ENCODE measurements at regions not wholly inside any gene's neighbourhood (a gene's known extent, or its start where the extent isn't known, plus 50 kb on each side); places are given as distances from the start of the nearest gene placed in this dataset.
"Not testable (repeated sequence)": the region's sequence is repeated elsewhere in the genome, so short reads cannot be mapped to it uniquely, and the experiment has no call there.

DNA sequence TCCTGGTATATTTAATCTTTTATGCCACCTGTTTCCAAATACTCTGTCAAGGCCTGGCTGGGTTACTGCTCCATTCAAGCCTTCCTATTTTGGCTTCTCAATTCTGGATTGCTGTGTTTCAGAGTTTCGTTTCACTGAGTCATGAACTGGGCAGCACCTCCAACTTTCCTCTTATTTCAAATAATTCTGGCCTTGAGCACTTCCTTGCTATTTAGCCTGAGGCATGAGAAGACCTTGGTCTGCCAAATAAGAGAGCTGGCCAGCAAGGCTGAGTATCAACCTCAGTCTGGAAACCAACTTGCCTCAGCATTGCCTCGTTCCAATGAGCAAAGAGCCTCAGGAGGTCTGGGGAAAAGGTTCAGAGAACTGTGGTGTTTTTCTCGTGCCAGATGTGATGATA is 66.6 kb downstream of the TNFAIP3 start:
- no peak for FAIRE-seq

GRCh38 chr6:137936798-137937197 is 69.7 kb downstream of the TNFAIP3 start:
- FAIRE-seq, result no peak

DNA sequence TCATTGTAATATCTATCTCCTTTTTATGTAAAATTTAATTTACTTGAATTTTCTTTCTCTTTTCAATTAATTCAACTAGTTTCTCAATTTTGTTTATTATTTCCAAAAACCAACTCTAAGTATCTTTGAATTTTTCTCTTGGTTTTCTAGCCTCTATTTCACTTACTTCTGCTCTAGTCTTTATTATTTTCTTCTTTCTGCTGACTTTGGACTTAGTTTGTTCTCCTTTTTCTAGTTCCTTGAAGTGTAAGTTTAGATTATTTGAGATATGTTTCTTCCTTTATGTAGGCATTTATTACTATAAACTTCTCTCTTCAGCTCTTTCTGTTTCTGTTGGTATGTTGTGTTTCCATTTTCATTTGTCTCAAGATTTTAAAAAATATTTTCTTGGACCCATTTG is 70.8 kb downstream of the TNFAIP3 start:
- peak; percentile 47 for FAIRE-seq

DNA sequence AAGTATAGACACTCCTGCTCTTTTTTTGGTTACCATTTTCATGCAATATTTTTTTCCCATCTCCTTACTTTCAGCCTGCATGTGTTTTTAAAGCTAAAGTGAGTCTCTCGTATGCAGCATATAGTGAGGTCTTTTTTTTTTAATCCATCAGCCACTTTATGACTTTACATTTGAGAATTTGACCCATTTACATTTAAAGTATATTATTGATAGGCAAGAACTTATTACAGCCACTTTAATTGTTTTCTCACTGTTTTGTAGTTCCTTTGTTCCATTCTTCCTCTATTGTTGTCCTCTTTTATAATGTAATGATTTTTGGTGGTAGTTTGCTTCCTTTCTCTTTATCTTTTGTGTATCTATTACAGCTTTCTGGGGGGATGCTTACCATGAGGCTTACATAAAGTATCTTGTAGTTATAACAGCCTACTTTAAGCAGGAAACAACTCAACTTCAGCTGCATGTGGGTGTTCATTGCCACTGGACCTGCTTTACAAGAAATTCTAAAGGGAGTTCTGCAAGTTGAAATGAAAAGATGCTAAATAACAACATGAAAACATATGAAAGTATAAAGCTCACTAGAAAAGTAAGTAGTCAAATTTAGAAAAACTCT is 71.8 kb downstream of the TNFAIP3 start:
- no peak for FAIRE-seq

DNA sequence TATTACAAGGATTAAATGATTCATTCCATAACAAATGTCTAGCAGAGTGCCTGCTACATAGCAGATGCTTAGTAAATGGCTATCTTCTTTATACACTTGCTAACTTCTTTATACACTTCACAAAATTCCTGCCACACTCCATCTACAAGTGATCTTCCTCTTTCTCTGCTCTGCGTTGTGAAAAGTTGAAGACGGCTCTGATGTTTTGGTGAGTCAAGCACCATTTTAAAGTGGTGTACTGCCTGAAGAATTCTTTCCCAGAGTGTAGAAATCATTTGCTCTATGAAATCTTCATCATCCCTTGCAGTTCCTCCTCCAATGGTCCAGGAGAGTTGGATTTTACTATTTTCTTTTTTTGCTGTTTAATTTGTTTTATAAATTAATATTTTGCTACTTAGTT is 74.9 kb downstream of the TNFAIP3 start:
- no peak for FAIRE-seq

DNA sequence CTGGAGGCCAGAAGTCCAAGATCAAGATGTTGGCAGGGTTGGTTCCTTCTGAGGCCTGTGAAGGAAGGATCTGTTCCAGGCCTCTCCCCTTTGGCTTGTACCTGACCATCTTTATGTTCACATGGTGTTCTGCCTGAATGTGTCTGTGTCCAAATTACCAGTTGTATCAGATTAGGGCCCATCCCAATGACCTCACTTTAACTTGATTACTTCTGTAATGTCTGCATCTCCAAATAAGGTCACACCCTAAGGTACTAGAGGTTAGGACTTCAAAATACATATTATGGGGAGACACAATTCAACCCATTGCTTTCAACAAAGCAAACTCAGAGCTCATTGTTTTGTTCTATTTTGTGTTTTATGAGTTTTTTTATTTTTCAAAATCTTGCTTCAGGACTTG is 75.7 kb downstream of the TNFAIP3 start:
- FAIRE-seq, result no peak

DNA sequence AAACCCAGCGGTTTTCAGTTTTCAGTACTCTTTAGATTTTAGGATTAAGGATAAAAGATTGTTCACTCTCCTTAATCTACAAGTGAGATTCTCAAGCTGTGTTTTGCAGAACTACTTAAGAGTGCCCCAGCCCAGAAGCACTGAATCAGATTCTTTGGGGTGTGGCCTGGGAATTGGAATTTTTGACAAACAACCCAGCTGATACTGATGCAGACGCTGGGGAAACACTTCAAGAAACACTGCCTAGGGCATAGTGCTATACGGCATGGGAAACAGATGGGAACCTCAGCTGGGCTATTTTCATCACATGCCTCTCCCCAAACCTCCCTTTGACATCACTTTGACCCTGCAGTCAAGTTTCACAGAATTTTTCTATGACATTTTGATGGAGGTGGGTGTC is 77.3 kb downstream of the TNFAIP3 start:
- FAIRE-seq, result not testable (repeated sequence)

GRCh38 chr6:137944793-137945498 is 77.9 kb downstream of the TNFAIP3 start:
- peak; percentile 89 for FAIRE-seq

DNA sequence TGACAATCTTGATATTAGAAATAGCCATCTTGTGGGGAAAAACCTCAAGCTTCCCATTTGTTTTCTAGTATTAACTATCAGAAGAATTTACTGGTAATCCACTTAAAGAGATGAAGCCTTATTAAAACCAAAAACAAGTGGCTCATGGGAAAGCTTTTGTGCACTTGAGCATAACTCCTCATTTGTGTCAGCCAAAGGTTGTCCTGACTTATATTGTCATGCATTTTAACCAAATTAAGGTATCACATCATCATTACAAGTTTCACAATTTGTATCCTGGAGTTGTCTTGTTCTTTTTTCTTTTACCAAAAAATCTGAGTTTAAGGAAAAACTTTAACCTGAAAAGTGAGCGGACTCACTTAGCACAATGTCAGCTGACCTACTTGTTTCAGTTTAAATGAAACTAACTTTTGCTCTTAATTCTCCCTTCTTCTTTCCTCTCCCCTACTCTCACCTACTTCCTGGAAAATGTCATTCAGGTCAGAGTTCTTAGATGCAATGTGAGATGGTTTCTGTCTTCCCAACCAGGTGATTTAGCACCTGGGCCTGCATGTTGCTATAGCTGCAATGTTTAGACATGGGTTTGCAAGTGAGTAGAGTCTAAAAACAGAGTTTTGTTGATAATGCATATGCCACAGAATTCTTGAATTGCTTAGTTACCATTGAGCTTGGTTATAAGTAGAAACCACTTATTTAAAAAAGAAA is 82.8 kb downstream of the TNFAIP3 start:
- no peak for FAIRE-seq

DNA sequence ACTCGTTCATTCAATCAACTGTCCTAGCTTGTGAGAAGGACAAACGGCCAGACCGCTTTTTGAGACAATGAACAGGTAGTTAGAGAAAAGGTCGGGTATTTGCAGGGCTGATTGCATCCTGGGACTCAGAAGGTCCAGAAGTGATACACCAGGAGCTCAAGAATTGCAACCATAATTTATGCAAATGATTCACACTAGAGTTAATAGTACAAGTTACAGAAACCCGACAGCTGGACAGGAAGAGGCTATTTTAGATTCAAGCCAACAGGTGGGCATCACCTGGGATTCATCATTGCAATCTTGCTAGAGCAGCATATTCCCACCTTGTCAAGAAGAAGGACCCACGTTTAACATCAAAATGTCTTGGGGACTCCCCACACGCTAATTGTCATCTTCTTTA is 83.5 kb downstream of the TNFAIP3 start:
- FAIRE-seq, result no peak

DNA sequence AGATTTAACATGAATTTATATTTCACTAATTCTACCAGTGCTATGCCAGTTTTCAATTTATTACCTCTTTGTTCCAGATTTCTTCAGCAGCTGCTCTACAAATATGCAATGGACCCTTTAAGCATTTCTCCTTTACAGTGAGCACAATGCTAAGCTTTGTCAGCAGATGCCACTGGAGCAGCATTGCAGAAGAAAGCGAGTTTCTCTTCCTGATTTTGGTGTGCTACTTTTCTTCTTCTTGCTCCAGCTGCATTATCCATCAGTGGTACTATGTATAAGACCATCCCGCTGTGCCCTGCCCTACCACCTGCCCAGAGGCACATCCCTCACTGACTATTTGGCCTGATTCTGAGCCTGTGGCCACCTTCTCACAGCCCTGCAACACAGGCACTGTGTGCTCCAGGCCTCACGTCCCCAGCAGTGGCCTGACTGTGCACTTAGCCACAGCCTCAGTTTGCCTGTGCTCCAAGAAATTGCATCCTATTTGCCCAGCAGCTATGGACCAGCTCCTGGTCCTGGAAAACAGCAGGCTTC is 84.1 kb downstream of the TNFAIP3 start:
- FAIRE-seq, result no peak

DNA sequence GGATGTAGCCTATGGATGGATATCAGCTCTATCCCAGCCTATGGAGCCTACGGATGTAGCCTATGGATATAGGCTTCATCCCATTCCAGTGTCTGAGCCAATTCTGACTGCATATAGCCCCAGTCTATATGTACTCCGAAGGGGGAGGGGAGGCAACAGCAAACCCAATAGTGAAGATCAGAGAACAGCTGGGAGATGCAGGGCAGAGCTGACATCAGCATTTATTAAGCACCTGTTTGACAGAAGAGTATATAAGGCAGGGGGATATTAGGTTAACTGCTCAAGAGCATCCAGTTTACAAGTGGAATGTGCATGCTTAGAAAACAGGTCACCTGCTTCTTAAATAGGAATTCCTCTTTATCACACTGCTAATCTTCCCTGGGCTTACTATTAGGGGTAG is 85.2 kb downstream of the TNFAIP3 start:
- FAIRE-seq, result no peak

GRCh38 chr6:137953761-137954160 is 86.7 kb downstream of the TNFAIP3 start:
- no peak for FAIRE-seq

GRCh38 chr6:137954253-137954652 is 87.2 kb downstream of the TNFAIP3 start:
- FAIRE-seq, result no peak

GRCh38 chr6:137956098-137956488 is 89.0 kb downstream of the TNFAIP3 start:
- no peak for FAIRE-seq

DNA sequence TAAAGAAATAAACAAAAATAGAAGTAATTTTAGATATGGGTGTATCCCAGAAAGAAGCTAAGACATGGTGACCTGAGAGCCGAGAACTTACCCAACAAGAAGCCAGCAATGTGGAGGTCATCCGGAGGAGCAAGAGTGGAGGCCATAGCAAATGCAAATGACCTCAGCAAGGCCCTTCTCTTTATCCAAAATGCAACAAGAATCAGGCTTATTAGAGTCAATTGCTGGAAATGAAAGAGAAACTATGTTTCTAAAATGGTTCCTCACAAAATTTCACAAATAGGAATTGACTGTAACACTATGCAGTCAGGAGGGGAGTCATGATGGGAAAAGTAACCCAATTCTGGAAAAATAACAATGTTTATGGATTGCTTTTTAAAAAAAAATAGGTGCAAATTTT is 90.4 kb downstream of the TNFAIP3 start:
- no peak for FAIRE-seq

GRCh38 chr6:137958811-137959565 is 91.9 kb downstream of the TNFAIP3 start:
- no peak for FAIRE-seq

- no peak for FAIRE-seq
Measured at GRCh38 chr6:137962725-137963124, 95.7 kb downstream of the TNFAIP3 start.

GRCh38 chr6:137964876-137965275 is 97.8 kb downstream of the TNFAIP3 start:
- no peak for FAIRE-seq

DNA sequence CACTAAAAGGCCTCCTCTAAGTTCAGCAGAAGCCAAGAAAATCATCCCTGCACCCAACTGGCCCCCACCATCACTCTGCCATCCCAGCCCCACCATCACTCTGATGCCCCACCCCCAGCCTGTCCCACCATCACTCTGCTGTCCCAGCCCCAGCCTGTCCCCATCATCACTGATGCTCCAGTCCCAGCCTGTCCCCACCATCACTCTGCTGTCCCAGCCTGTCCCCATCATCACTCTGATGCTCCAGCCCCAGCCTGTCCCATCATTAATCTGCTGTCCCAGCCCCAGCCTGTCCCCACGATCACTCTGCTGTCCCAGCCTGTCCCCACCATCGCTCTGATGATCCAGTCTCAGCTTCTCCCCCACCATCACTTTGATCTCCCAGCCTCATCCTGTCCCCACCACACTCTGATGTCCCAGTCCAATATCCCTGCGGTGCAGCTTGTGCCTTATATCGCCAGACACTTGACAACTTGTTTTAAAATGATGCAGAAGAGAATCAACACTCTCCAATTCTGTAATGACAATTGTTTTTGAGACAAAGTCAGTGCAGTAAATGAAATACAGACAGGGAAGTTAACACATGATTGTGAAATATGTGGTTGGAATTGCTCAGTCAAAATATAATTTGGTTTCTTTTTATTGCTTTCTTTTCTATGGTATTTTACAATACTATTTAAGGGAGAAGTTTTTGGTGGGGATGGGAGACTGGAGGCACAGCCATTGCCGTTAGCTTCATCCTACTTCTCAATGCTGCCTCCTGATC is 100.8 kb downstream of the TNFAIP3 start:
- FAIRE-seq, result no peak

DNA sequence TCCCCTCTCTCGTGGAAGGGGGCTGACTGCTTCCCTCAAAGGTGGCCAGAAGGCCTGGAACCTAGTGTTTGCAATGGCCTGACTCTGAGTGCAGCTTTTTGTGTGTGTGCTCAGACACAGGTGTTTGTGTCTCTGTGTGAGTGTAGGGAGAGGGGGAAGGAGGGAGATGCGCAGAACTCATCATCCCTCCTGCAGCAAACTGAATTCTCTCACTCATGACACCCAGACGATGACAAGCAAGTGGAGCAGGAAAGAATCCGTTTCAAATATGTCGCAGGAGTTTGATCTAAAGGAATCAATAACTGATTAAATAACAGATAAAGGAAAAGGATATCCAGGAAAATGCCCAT is 101.4 kb downstream of the TNFAIP3 start:
- no peak for FAIRE-seq

GRCh38 chr6:137968901-137969300 is 101.8 kb downstream of the TNFAIP3 start:
- no peak for FAIRE-seq

GRCh38 chr6:137969874-137970273 is 102.8 kb downstream of the TNFAIP3 start:
- FAIRE-seq, result no peak

Data from TTC549 (cell line).